HEK293 (cell line): ENCODE measurements at regions not wholly inside any gene's neighbourhood (a gene's known extent, or its start where the extent isn't known, plus 50 kb on each side); places are given as distances from the start of the nearest gene placed in this dataset.

Source experiments
- CTCF ChIA-PET: fragments of 350-600 bp; formaldehyde crosslinking; extraction: SDS; loops from one replicate; lab custom pipeline; 2021; ENCODE audit warnings: antibody characterized with exemption; lab: Yijun Ruan, JAX
- POLR2A ChIA-PET: fragments of 300-600 bp; formaldehyde crosslinking; extraction: SDS; loops from one replicate; lab custom pipeline; 2020; ENCODE audit warnings: antibody characterized with exemption, inconsistent platforms; lab: Yijun Ruan, JAX
- H3K27ac ChIP-seq: fragments of 200-500 bp; sonication (Bioruptor generic); 2 replicates; pipeline ENCODE4 v1.5.1; 2014; ENCODE audit warnings: low read depth, low read length, control low read depth, inconsistent platforms; ENCODE audit errors: extremely low read depth
- H3K36me3 ChIP-seq, 2 experiments: fragments of 200-500 bp in 1 of 2; sonication (Bioruptor generic) in 1 of 2; 1 replicate in 1 of 2; 2 replicates in 1 of 2; pipeline ENCODE4 v1.5.1; 2014 to 2017; ENCODE audit warnings: inconsistent platforms in 2 of 2, low read length in 2 of 2; ENCODE audit not compliant: control insufficient read depth in 2 of 2, insufficient read depth in 1 of 2
- H3K4me1 ChIP-seq: fragments of 200-500 bp; sonication (Bioruptor generic); 2 replicates; pipeline ENCODE4 v1.5.1; 2014; ENCODE audit warnings: mild to moderate bottlenecking, low read length, inconsistent platforms; ENCODE audit not compliant: control insufficient read depth, insufficient read depth
- H3K4me3 ChIP-seq: 2 replicates; pipeline ENCODE4 v1.5.1; 2011; ENCODE audit warnings: low read depth, mild to moderate bottlenecking, control low read depth, low read length, moderate library complexity
- H3K9me3 ChIP-seq: fragments of 200-500 bp; sonication (Bioruptor generic); 2 replicates; pipeline ENCODE4 v1.5.1; 2014; ENCODE audit warnings: low read depth, low read length, inconsistent platforms; ENCODE audit not compliant: control insufficient read depth, insufficient read depth
- PBX3 ChIP-seq: sonication (generic); formaldehyde crosslinking; IDR thresholded peaks from 2 replicates; pipeline ENCODE4 v1.8.1; 2022; ENCODE audit warnings: mild to moderate bottlenecking, moderate library complexity, missing genetic modification reagents
- PRDM10 ChIP-seq: fragments of 450-650 bp; formaldehyde crosslinking; IDR thresholded peaks from 2 replicates; pipeline ENCODE4 v1.5.1; 2016; ENCODE audit warnings: missing biosample characterization, missing genetic modification characterization
- REPIN1 ChIP-seq: fragments of 450-650 bp; formaldehyde crosslinking; IDR thresholded peaks from 2 replicates; pipeline ENCODE4 v1.5.1; 2017; ENCODE audit warnings: missing biosample characterization, missing genetic modification characterization, low read depth
- SCRT1 ChIP-seq: fragments of 450-650 bp; formaldehyde crosslinking; IDR thresholded peaks from 2 replicates; pipeline ENCODE4 v1.5.1; 2016; ENCODE audit warnings: missing biosample characterization, missing genetic modification characterization, borderline replicate concordance
- ZFP69B ChIP-seq: fragments of 450-650 bp; formaldehyde crosslinking; IDR thresholded peaks from 2 replicates; pipeline ENCODE4 v1.5.1; 2016; ENCODE audit warnings: missing biosample characterization, missing genetic modification characterization
- ZNF148 ChIP-seq: fragments of 450-650 bp; formaldehyde crosslinking; IDR thresholded peaks from 2 replicates; pipeline ENCODE4 v1.5.0; 2017; ENCODE audit warnings: missing biosample characterization, missing genetic modification characterization, borderline replicate concordance
- ZNF2 ChIP-seq: fragments of 450-650 bp; formaldehyde crosslinking; IDR thresholded peaks from 2 replicates; pipeline ENCODE4 v1.5.1; 2016; ENCODE audit warnings: missing biosample characterization, missing genetic modification characterization
- ZNF274 ChIP-seq, 2 experiments: fragments of 200-500 bp in 1 of 2; fragments of 450-650 bp in 1 of 2; sonication (Bioruptor generic) in 1 of 2; formaldehyde crosslinking in 1 of 2; IDR thresholded peaks; 2 replicates each; pipeline versions ENCODE4 v1.5.1 to v1.6.1; 2014 to 2016; ENCODE audit warnings: borderline replicate concordance in 1 of 2, inconsistent platforms in 1 of 2, low read length in 1 of 2, missing biosample characterization in 1 of 2, missing genetic modification characterization in 1 of 2
- ZNF302 ChIP-seq: fragments of 450-650 bp; formaldehyde crosslinking; IDR thresholded peaks from 2 replicates; pipeline ENCODE4 v1.5.1; 2016; ENCODE audit warnings: missing biosample characterization, missing genetic modification characterization, low read depth
- ZNF416 ChIP-seq: fragments of 450-650 bp; formaldehyde crosslinking; IDR thresholded peaks from 2 replicates; pipeline ENCODE4 v1.5.1; 2016; ENCODE audit warnings: missing biosample characterization, missing genetic modification characterization
- ZNF48 ChIP-seq: fragments of 450-650 bp; formaldehyde crosslinking; IDR thresholded peaks from 2 replicates; pipeline ENCODE4 v1.5.1; 2016; ENCODE audit warnings: missing biosample characterization, missing genetic modification characterization
- ZNF555 ChIP-seq: fragments of 450-650 bp; formaldehyde crosslinking; conservative IDR thresholded peaks from 2 replicates; pipeline ENCODE4 v1.5.1; 2017; ENCODE audit warnings: missing biosample characterization, mild to moderate bottlenecking, missing genetic modification characterization, inconsistent platforms
- ZNF558 ChIP-seq: fragments of 450-650 bp; formaldehyde crosslinking; IDR thresholded peaks from 2 replicates; pipeline ENCODE4 v1.5.1; 2016; ENCODE audit warnings: missing biosample characterization, missing genetic modification characterization
- ZNF768 ChIP-seq: fragments of 450-650 bp; formaldehyde crosslinking; IDR thresholded peaks from 2 replicates; pipeline ENCODE4 v1.5.1; 2018; ENCODE audit warnings: missing biosample characterization, mild to moderate bottlenecking, missing genetic modification characterization
- TF ChIP-seq, protein P1 (sequence below): fragments of 450-650 bp; formaldehyde crosslinking; IDR thresholded peaks from 2 replicates; pipeline ENCODE4 v1.5.1; 2016; ENCODE audit warnings: missing biosample characterization, missing genetic modification characterization
- TF ChIP-seq, protein P2 (sequence below): fragments of 450-650 bp; formaldehyde crosslinking; conservative IDR thresholded peaks from 2 replicates; pipeline ENCODE4 v1.5.1; 2016; ENCODE audit warnings: low read depth, missing biosample characterization, missing genetic modification characterization

- H3K4me3 ChIP-seq: no peak overlapping the region
- no peaks in the 10 kb centered on the region for H3K4me1 ChIP-seq
- no peaks in the 10 kb centered on the region for H3K36me3 ChIP-seq
- ChIA-PET CTCF (interaction anchor here (0.6 kb wide), 1 partner anchor 1499 kb away, joined by 3 read pairs; no protein-coding TSS in a partner anchor), POLR2A (no interaction called here)
- H3K27ac ChIP-seq: no peak overlapping the region
- TF ChIP-seq ZNF302 (no peak), ZNF2 (tag by site-specific recombination) (no peak), ZNF416 (tag by site-specific recombination) (no peak), REPIN1 (no peak), ZNF48 (tag by site-specific recombination) (no peak), PBX3 (CRISPR knock-in tag) (no peak), ZNF768 (no peak), ZNF148 (tag by site-specific recombination) (no peak), ZFP69B (no peak), ZNF555 (tag by site-specific recombination) (no peak), ZNF274 (IDR thresholded peaks at IDR 0.05; ENCODE audit: low read length) (no peak), ZNF274 (tag by site-specific recombination; IDR thresholded peaks at IDR 0.05; ENCODE audit: borderline replicate concordance) (no peak), PRDM10 (tag by site-specific recombination) (no peak), SCRT1 (tag by site-specific recombination) (no peak), ZNF558 (tag by site-specific recombination) (no peak)
- TF ChIP-seq, protein P1, sequence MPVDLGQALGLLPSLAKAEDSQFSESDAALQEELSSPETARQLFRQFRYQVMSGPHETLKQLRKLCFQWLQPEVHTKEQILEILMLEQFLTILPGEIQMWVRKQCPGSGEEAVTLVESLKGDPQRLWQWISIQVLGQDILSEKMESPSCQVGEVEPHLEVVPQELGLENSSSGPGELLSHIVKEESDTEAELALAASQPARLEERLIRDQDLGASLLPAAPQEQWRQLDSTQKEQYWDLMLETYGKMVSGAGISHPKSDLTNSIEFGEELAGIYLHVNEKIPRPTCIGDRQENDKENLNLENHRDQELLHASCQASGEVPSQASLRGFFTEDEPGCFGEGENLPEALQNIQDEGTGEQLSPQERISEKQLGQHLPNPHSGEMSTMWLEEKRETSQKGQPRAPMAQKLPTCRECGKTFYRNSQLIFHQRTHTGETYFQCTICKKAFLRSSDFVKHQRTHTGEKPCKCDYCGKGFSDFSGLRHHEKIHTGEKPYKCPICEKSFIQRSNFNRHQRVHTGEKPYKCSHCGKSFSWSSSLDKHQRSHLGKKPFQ (tag by site-specific recombination): no peak
- TF ChIP-seq, protein P2, sequence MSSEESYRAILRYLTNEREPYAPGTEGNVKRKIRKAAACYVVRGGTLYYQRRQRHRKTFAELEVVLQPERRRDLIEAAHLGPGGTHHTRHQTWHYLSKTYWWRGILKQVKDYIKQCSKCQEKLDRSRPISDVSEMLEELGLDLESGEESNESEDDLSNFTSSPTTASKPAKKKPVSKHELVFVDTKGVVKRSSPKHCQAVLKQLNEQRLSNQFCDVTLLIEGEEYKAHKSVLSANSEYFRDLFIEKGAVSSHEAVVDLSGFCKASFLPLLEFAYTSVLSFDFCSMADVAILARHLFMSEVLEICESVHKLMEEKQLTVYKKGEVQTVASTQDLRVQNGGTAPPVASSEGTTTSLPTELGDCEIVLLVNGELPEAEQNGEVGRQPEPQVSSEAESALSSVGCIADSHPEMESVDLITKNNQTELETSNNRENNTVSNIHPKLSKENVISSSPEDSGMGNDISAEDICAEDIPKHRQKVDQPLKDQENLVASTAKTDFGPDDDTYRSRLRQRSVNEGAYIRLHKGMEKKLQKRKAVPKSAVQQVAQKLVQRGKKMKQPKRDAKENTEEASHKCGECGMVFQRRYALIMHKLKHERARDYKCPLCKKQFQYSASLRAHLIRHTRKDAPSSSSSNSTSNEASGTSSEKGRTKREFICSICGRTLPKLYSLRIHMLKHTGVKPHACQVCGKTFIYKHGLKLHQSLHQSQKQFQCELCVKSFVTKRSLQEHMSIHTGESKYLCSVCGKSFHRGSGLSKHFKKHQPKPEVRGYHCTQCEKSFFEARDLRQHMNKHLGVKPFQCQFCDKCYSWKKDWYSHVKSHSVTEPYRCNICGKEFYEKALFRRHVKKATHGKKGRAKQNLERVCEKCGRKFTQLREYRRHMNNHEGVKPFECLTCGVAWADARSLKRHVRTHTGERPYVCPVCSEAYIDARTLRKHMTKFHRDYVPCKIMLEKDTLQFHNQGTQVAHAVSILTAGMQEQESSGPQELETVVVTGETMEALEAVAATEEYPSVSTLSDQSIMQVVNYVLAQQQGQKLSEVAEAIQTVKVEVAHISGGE (tag by site-specific recombination): no peak
- H3K9me3 ChIP-seq: no peaks in the 10 kb centered on the region
Measured at GRCh38 chr4:27619435-27619834, 758.8 kb downstream of the STIM2 start.
